Type B pancreatic cell (in vitro differentiated cells): ENCODE measurements at regions not wholly inside any gene's neighbourhood (a gene's known extent, or its start where the extent isn't known, plus 50 kb on each side); places are given as distances from the start of the nearest gene placed in this dataset.

Experiments
- DNase-seq: peaks from one replicate; pipeline ENCODE4 v3.0.0; 2021; ENCODE audit warnings: mixed read lengths; ENCODE audit not compliant: unreplicated experiment; ENCODE audit errors: extremely low spot score
- H3K27ac Mint-ChIP-seq: 2 replicates; pipeline ENCODE4 v1.8.0; 2021; ENCODE audit warnings: mild to moderate bottlenecking, mixed read lengths
- H3K27me3 Mint-ChIP-seq: 2 replicates; pipeline ENCODE4 v1.8.0; 2021; ENCODE audit warnings: mixed read lengths
- H3K36me3 Mint-ChIP-seq: 2 replicates; pipeline ENCODE4 v1.8.0; 2021; ENCODE audit warnings: mixed read lengths
- H3K4me1 Mint-ChIP-seq: one replicate; pipeline ENCODE4 v1.8.0; 2021; ENCODE audit warnings: mixed read lengths; ENCODE audit not compliant: unreplicated experiment
- H3K4me3 Mint-ChIP-seq: 2 replicates; pipeline ENCODE4 v1.8.0; 2021; ENCODE audit warnings: mild to moderate bottlenecking, mixed read lengths
- H3K9me3 Mint-ChIP-seq: 2 replicates; pipeline ENCODE4 v1.8.0; 2021; ENCODE audit warnings: mixed read lengths
- CTCF ChIP-seq: fragments of 200-600 bp; sonication (generic); conservative IDR thresholded peaks from 2 replicates; pipeline ENCODE4 v1.5.0; 2021; ENCODE audit warnings: antibody characterized with exemption, mild to moderate bottlenecking

- H3K4me3 Mint-ChIP-seq = no peak overlapping the region
- H3K4me1 Mint-ChIP-seq = peaks cover 10% of the 10 kb centered on the region
- no peak for DNase-seq
- H3K9me3 Mint-ChIP-seq = no peaks in the 10 kb centered on the region
- TF ChIP-seq CTCF = no peak
- peaks cover 50% of the 10 kb centered on the region for H3K27me3 Mint-ChIP-seq
- no peaks in the 10 kb centered on the region for H3K36me3 Mint-ChIP-seq
- H3K27ac Mint-ChIP-seq = no peak overlapping the region
Measured at GRCh38 chr5:2201832-2202231, 319.1 kb upstream of the IRX4 start.

- no peak overlapping the region for H3K4me3 Mint-ChIP-seq
- no peak for DNase-seq
- H3K4me1 Mint-ChIP-seq = peaks cover 11% of the 10 kb centered on the region
- no peak overlapping the region for H3K27ac Mint-ChIP-seq
- no peak for TF ChIP-seq CTCF
- no peaks in the 10 kb centered on the region for H3K36me3 Mint-ChIP-seq
- H3K9me3 Mint-ChIP-seq = no peaks in the 10 kb centered on the region
- peaks cover 52% of the 10 kb centered on the region for H3K27me3 Mint-ChIP-seq
Measured at GRCh38 chr5:2201421-2201820, 318.7 kb upstream of the IRX4 start.

GRCh38 chr5:2201011-2201410, 318.3 kb upstream of the IRX4 start:
- peaks cover 55% of the 10 kb centered on the region for H3K27me3 Mint-ChIP-seq
- H3K4me3 Mint-ChIP-seq = no peak overlapping the region
- H3K4me1 Mint-ChIP-seq = peaks cover 11% of the 10 kb centered on the region
- peaks cover 3% of the 10 kb centered on the region for H3K9me3 Mint-ChIP-seq
- no peak for TF ChIP-seq CTCF
- no peaks in the 10 kb centered on the region for H3K36me3 Mint-ChIP-seq
- DNase-seq = no peak
- H3K27ac Mint-ChIP-seq = no peak overlapping the region

- peaks cover 11% of the 10 kb centered on the region for H3K4me1 Mint-ChIP-seq
- no peak for DNase-seq
- no peak overlapping the region for H3K27ac Mint-ChIP-seq
- no peak overlapping the region for H3K4me3 Mint-ChIP-seq
- peaks cover 61% of the 10 kb centered on the region for H3K27me3 Mint-ChIP-seq
- no peaks in the 10 kb centered on the region for H3K36me3 Mint-ChIP-seq
- H3K9me3 Mint-ChIP-seq = peaks cover 8% of the 10 kb centered on the region
- TF ChIP-seq CTCF = no peak
Measured at GRCh38 chr5:2200261-2200950, 317.7 kb upstream of the IRX4 start.

GRCh38 chr5:2199697-2200096, 317.0 kb upstream of the IRX4 start:
- peaks cover 11% of the 10 kb centered on the region for H3K4me1 Mint-ChIP-seq

More at GRCh38 chr5:2199697-2200096, 317.0 kb upstream of the IRX4 start:
- Mint-ChIP-seq H3K27ac (no peak overlapping the region), H3K4me3 (no peak overlapping the region), H3K36me3 (no peaks in the 10 kb centered on the region), H3K27me3 (peaks cover 61% of the 10 kb centered on the region), H3K9me3 (peaks cover 8% of the 10 kb centered on the region)
- TF ChIP-seq CTCF = no peak
- no peak for DNase-seq
